Heart left ventricle (tissue), 16 donors: ENCODE measurements at regions not wholly inside any gene's neighbourhood (a gene's known extent, or its start where the extent isn't known, plus 50 kb on each side); places are given as distances from the start of the nearest gene placed in this dataset.
"Not testable (repeated sequence)": the region's sequence is repeated elsewhere in the genome, so short reads cannot be mapped to it uniquely, and the experiment has no call there.

Experiments used
- ATAC-seq, 4 donors: fragments of 200-7000 bp; cut with Tn5 transposase; one replicate each; pipeline ENCODE4 v1.9.1; 2020 to 2022; ENCODE audit warnings: moderate library complexity in 4 of 4, mild to moderate bottlenecking in 3 of 4, moderate number of reproducible peaks in 1 of 4
- DNase-seq, 5 donors: peaks; one replicate each; pipeline ENCODE4 v3.0.0-alpha.2; 2020
- H3K27ac ChIP-seq, 12 donors: fragments of 200-600 bp; sonication (generic) in 4 of 12; one replicate each; pipeline versions ENCODE4 v1.5.0 to v1.8.0; 2016 to 2022; ENCODE audit warnings: mild to moderate bottlenecking in 2 of 12
- H3K27me3 ChIP-seq, 9 donors: fragments of 200-600 bp; sonication (generic) in 2 of 9; one replicate each; pipeline versions ENCODE4 v1.5.1 to v1.8.0; 2016 to 2022; ENCODE audit warnings: mild to moderate bottlenecking in 3 of 9
- H3K36me3 ChIP-seq, 9 donors: fragments of 200-600 bp; sonication (generic) in 2 of 9; one replicate each; pipeline versions ENCODE4 v1.5.0 to v1.8.0; 2018 to 2022; ENCODE audit warnings: mild to moderate bottlenecking in 2 of 9
- H3K4me1 ChIP-seq, 12 donors: fragments of 200-600 bp; sonication (generic) in 4 of 12; one replicate each; pipeline versions ENCODE4 v1.5.0 to v1.8.0; 2016 to 2022; ENCODE audit warnings: mild to moderate bottlenecking in 3 of 12
- H3K4me3 ChIP-seq, 12 donors: fragments of 200-600 bp; sonication (generic) in 4 of 12; one replicate each; pipeline versions ENCODE4 v1.5.0 to v1.8.0; 2017 to 2022; ENCODE audit warnings: mild to moderate bottlenecking in 9 of 12, moderate library complexity in 4 of 12
- H3K9me3 ChIP-seq, 12 donors: fragments of 200-600 bp; sonication (generic) in 4 of 12; one replicate each; pipeline versions ENCODE4 v1.5.0 to v1.8.0; 2016 to 2022; ENCODE audit warnings: mild to moderate bottlenecking in 1 of 12
- WGBS, 4 donors: extraction: QIAGEN DNeasy Blood & Tissue Kit in 2 of 4; methylation state at CpG; one replicate each; pipeline versions ENCODE4 v1.1.5 to v1.1.7; 2013 to 2018; 5-methylcytosine and 5-hydroxymethylcytosine counted together
- intact Hi-C, 10 donors: fragments of 100-400 bp; cut with DNase I; formaldehyde crosslinking; loops; one replicate each; pipeline versions ENCODE4 v1.11.1 to v1.14.2; 2022
- donor health status: ischemic (EF 13 %, LVEDD 7.1; RV severe dilation, severe dysfunction).
- donor health status: healthy with polysubstance abuse.
- donor health status: DM: no; HTN: yes; CAD: no.
- donor health status: DM: no; HTN: no; CAD: no.
- donor health status: ischemic (EF 25% LVEDD 6.9; RV normal size, moderate dysfunction).
- donor health status: ischemic (EF 25% LVEDD 5.7; RV mildly dilated, moderate dysfunction).
- donor health status: healthy.
- donor health status: DM: yes; HTN: yes; CAD: no.
- donor health status: ischemic (EF 35%, LVEDD 5.7; RV mildly dilated, moderate dysfunction).
- donor health status: nonischemic (EF 11% LVEDD 7.7; RV severe dilation, severe dysfunction).
- donor health status: DM: yes; HTN: yes; CAD: no.
- donor health status: PGD.
- donor health status: ischemic (EF 29% LVEDD 5.4; RV normal size, mild dysfunction).
- donor health status: nonischemic (EF 23%, LVEDD 6.1; RV moderate dilation, normal function).

DNA sequence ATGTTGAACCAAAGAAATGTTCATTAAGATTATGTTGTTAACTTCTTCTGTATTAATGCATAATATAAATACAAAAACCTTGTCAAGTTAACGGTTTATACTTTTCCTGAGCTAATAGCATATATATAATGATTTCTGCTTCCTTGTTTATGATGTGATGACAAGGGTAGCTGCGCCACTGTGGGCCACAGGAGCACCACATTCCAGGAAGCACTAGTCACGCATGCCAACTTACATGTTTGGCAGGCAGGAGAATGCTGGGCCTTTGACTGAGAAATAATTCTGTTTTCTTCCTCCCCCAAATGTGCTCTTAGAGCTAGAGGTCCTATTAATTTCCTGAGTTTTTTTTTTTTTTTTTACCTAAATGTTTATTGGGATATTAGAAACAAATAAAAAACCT, 262.0 kb downstream of the TGIF2LY start:
- H3K4me3 ChIP-seq, DNase-seq, intact Hi-C loops, H3K4me1 ChIP-seq, H3K27me3 ChIP-seq, H3K9me3 ChIP-seq, H3K36me3 ChIP-seq: not testable (repeated sequence)
- peak in 1 of 4 donors; percentile 72 for ATAC-seq
- peak overlapping the region in 3 of 12 donors; percentile 9 to 39 (median 34) for H3K27ac ChIP-seq
- 28 to 38% methylated on average over 2 of the region's 3 CpGs; no CpG with 5 or more reads in 2 of the 4 donors for WGBS, 4 donors
